Activated CD4-positive, alpha-beta T cell treated with anti-CD3 and anti-CD28 coated beads, Interleukin-2, amount 10 ng/mL, durations not matched to agents 7 days and 5 days (primary cell): ENCODE measurements at regions not wholly inside any gene's neighbourhood (a gene's known extent, or its start where the extent isn't known, plus 50 kb on each side); places are given as distances from the start of the nearest gene placed in this dataset.
"Not testable (repeated sequence)": the region's sequence is repeated elsewhere in the genome, so short reads cannot be mapped to it uniquely, and the experiment has no call there.

Experiments used
- CTCF ChIA-PET: fragments of 350-600 bp; sonication (Branson Sonifier 250); formaldehyde crosslinking; loops from one replicate; lab custom pipeline; 2021; ENCODE audit warnings: antibody characterized with exemption; lab: Charles Lee
- POLR2A ChIA-PET: fragments of 350-600 bp; sonication (Branson Sonifier 250); formaldehyde crosslinking; loops from one replicate; lab custom pipeline; 2021; ENCODE audit warnings: antibody characterized with exemption; lab: Charles Lee
- DNase-seq: peaks from one replicate; pipeline ENCODE4 v3.0.0-alpha.2; 2020
- H3K27ac Mint-ChIP-seq: one replicate; pipeline ENCODE4 v1.8.0; 2021; ENCODE audit warnings: mild to moderate bottlenecking, moderate library complexity, mixed read lengths
- H3K27me3 Mint-ChIP-seq: one replicate; pipeline ENCODE4 v1.8.0; 2021; ENCODE audit warnings: mixed read lengths
- H3K36me3 Mint-ChIP-seq: one replicate; pipeline ENCODE4 v1.8.0; 2021; ENCODE audit warnings: low read depth, mixed read lengths
- H3K4me1 Mint-ChIP-seq: one replicate; pipeline ENCODE4 v1.8.0; 2021; ENCODE audit warnings: mixed read lengths
- H3K4me3 Mint-ChIP-seq: one replicate; pipeline ENCODE4 v1.8.0; 2021; ENCODE audit warnings: mild to moderate bottlenecking, moderate library complexity, mixed read lengths
- H3K9me3 Mint-ChIP-seq: one replicate; pipeline ENCODE4 v1.8.0; 2021; ENCODE audit warnings: mixed read lengths

GRCh38 chr6:121771937-121772720 is 336.7 kb downstream of the GJA1 start:
- CTCF ChIA-PET = no interaction called here
- POLR2A ChIA-PET = no interaction called here
- Mint-ChIP-seq H3K4me3 (no peak overlapping the region), H3K9me3 (peaks cover 4% of the 10 kb centered on the region), H3K27me3 (no peaks in the 10 kb centered on the region), H3K27ac (peak overlapping the region; percentile 70), H3K36me3 (peaks cover 2% of the 10 kb centered on the region), H3K4me1 (peaks cover 35% of the 10 kb centered on the region)
- DNase-seq = no peak

- CTCF ChIA-PET = no interaction called here
- Mint-ChIP-seq H3K4me3 (no peak overlapping the region), H3K9me3 (peaks cover 8% of the 10 kb centered on the region), H3K4me1 (peaks cover 31% of the 10 kb centered on the region), H3K27me3 (no peaks in the 10 kb centered on the region), H3K27ac (no peak overlapping the region), H3K36me3 (peaks cover 2% of the 10 kb centered on the region)
- no peak for DNase-seq
- POLR2A ChIA-PET = no interaction called here
Observed at GRCh38 chr6:121776054-121776453, 340.6 kb downstream of the GJA1 start.

GRCh38 chr6:121780325-121781321 is 345.2 kb downstream of the GJA1 start:
- no peaks in the 10 kb centered on the region for H3K4me1 Mint-ChIP-seq
- DNase-seq = no peak
- CTCF ChIA-PET = interaction anchor here (0.5 to 0.6 kb wide), 2 partner anchors 55 to 194 kb away, joined by 3 to 4 read pairs; no protein-coding TSS in a partner anchor
- no peak overlapping the region for H3K27ac Mint-ChIP-seq
- H3K27me3 Mint-ChIP-seq = no peaks in the 10 kb centered on the region
- no peaks in the 10 kb centered on the region for H3K36me3 Mint-ChIP-seq
- no peak overlapping the region for H3K4me3 Mint-ChIP-seq
- peaks cover 9% of the 10 kb centered on the region for H3K9me3 Mint-ChIP-seq
- POLR2A ChIA-PET = no interaction called here

- Mint-ChIP-seq H3K4me3 (no peak overlapping the region), H3K36me3 (no peaks in the 10 kb centered on the region), H3K9me3 (no peaks in the 10 kb centered on the region), H3K27me3 (no peaks in the 10 kb centered on the region), H3K4me1 (no peaks in the 10 kb centered on the region), H3K27ac (no peak overlapping the region)
- ChIA-PET POLR2A (no interaction called here), CTCF (no interaction called here)
- no peak for DNase-seq
Observed at GRCh38 chr6:121791396-121792315, 356.2 kb downstream of the GJA1 start.

GRCh38 chr6:121794630-121795029 is 359.2 kb downstream of the GJA1 start:
- Mint-ChIP-seq H3K4me3 (no peak overlapping the region), H3K27me3 (no peaks in the 10 kb centered on the region), H3K27ac (no peak overlapping the region), H3K36me3 (no peaks in the 10 kb centered on the region), H3K9me3 (no peaks in the 10 kb centered on the region), H3K4me1 (no peaks in the 10 kb centered on the region)
- CTCF ChIA-PET = no interaction called here
- POLR2A ChIA-PET = no interaction called here
- no peak for DNase-seq

- not testable (repeated sequence) for H3K36me3 Mint-ChIP-seq, DNase-seq
Observed at GRCh38 chr6:121797598-121797997, 362.2 kb downstream of the GJA1 start.

GRCh38 chr6:121798126-121798525 is 362.7 kb downstream of the GJA1 start:
- H3K9me3 Mint-ChIP-seq = peaks cover 13% of the 10 kb centered on the region
- H3K27ac Mint-ChIP-seq, H3K4me1 Mint-ChIP-seq, H3K36me3 Mint-ChIP-seq, H3K27me3 Mint-ChIP-seq, CTCF ChIA-PET, POLR2A ChIA-PET, H3K4me3 Mint-ChIP-seq, DNase-seq: not testable (repeated sequence)

More at GRCh38 chr6:121797598-121797997, 362.2 kb downstream of the GJA1 start:
- CTCF ChIA-PET, H3K4me1 Mint-ChIP-seq, H3K4me3 Mint-ChIP-seq, POLR2A ChIA-PET, H3K27me3 Mint-ChIP-seq, H3K27ac Mint-ChIP-seq: not testable (repeated sequence)
- peaks cover 13% of the 10 kb centered on the region for H3K9me3 Mint-ChIP-seq

- Mint-ChIP-seq H3K4me1 (no peaks in the 10 kb centered on the region), H3K4me3 (no peak overlapping the region), H3K27me3 (no peaks in the 10 kb centered on the region), H3K27ac (no peak overlapping the region), H3K9me3 (peaks cover 15% of the 10 kb centered on the region), H3K36me3 (no peaks in the 10 kb centered on the region)
- CTCF ChIA-PET = no interaction called here
- POLR2A ChIA-PET = no interaction called here
- DNase-seq = no peak
Observed at GRCh38 chr6:121799574-121799973, 364.1 kb downstream of the GJA1 start.

- Mint-ChIP-seq H3K4me1 (no peaks in the 10 kb centered on the region), H3K4me3 (no peak overlapping the region), H3K36me3 (no peaks in the 10 kb centered on the region), H3K9me3 (peaks cover 15% of the 10 kb centered on the region), H3K27ac (no peak overlapping the region), H3K27me3 (no peaks in the 10 kb centered on the region)
- no peak for DNase-seq
- POLR2A ChIA-PET = no interaction called here
- CTCF ChIA-PET = no interaction called here
Observed at GRCh38 chr6:121800047-121800446, 364.6 kb downstream of the GJA1 start.

GRCh38 chr6:121806116-121806515 is 370.7 kb downstream of the GJA1 start:
- no peak for DNase-seq
- CTCF ChIA-PET = interaction anchor here (0.6 kb wide), 1 partner anchor 54 kb away, joined by 4 read pairs; no protein-coding TSS in a partner anchor
- Mint-ChIP-seq H3K4me3 (no peak overlapping the region), H3K9me3 (peaks cover 10% of the 10 kb centered on the region), H3K27ac (no peak overlapping the region), H3K4me1 (no peaks in the 10 kb centered on the region), H3K27me3 (no peaks in the 10 kb centered on the region), H3K36me3 (no peaks in the 10 kb centered on the region)
- POLR2A ChIA-PET = no interaction called here

GRCh38 chr6:121809211-121809610 is 373.8 kb downstream of the GJA1 start:
- no peaks in the 10 kb centered on the region for H3K4me1 Mint-ChIP-seq
- POLR2A ChIA-PET = no interaction called here

More at GRCh38 chr6:121809211-121809610, 373.8 kb downstream of the GJA1 start:
- CTCF ChIA-PET = no interaction called here
- Mint-ChIP-seq H3K9me3 (no peaks in the 10 kb centered on the region), H3K36me3 (no peaks in the 10 kb centered on the region), H3K4me3 (no peak overlapping the region), H3K27me3 (no peaks in the 10 kb centered on the region), H3K27ac (no peak overlapping the region)
- no peak for DNase-seq
